GM12878 (cell line): ENCODE measurements at regions not wholly inside any gene's neighbourhood (a gene's known extent, or its start where the extent isn't known, plus 50 kb on each side); places are given as distances from the start of the nearest gene placed in this dataset.

Experiments used
- NFYA ChIP-seq: IDR thresholded peaks from 2 replicates; pipeline ENCODE4 v1.6.1; 2011; ENCODE audit warnings: low read depth, mild to moderate bottlenecking, low read length, improper control_type of control experiment, borderline replicate concordance
- PML ChIP-seq: IDR thresholded peaks from 2 replicates; pipeline ENCODE4 v1.6.1; 2012; ENCODE audit warnings: low read length, inconsistent platforms
- ZBED1 ChIP-seq: IDR thresholded peaks from 2 replicates; pipeline ENCODE4 v1.6.1; 2016; ENCODE audit warnings: borderline replicate concordance
- ZNF687 ChIP-seq: fragments of 450-650 bp; IDR thresholded peaks from 2 replicates; pipeline ENCODE4 v1.6.1; 2017; ENCODE audit warnings: mild to moderate bottlenecking, moderate library complexity
- TF ChIP-seq, protein P1 (sequence below): fragments of 450-650 bp; IDR thresholded peaks from 2 replicates; pipeline ENCODE4 v1.6.1; 2017; ENCODE audit warnings: mild to moderate bottlenecking, moderate library complexity

- no peak for TF ChIP-seq ZNF687
- no peak for TF ChIP-seq ZBED1
- no peak for TF ChIP-seq NFYA
- no peak for TF ChIP-seq PML
- TF ChIP-seq, protein P1, sequence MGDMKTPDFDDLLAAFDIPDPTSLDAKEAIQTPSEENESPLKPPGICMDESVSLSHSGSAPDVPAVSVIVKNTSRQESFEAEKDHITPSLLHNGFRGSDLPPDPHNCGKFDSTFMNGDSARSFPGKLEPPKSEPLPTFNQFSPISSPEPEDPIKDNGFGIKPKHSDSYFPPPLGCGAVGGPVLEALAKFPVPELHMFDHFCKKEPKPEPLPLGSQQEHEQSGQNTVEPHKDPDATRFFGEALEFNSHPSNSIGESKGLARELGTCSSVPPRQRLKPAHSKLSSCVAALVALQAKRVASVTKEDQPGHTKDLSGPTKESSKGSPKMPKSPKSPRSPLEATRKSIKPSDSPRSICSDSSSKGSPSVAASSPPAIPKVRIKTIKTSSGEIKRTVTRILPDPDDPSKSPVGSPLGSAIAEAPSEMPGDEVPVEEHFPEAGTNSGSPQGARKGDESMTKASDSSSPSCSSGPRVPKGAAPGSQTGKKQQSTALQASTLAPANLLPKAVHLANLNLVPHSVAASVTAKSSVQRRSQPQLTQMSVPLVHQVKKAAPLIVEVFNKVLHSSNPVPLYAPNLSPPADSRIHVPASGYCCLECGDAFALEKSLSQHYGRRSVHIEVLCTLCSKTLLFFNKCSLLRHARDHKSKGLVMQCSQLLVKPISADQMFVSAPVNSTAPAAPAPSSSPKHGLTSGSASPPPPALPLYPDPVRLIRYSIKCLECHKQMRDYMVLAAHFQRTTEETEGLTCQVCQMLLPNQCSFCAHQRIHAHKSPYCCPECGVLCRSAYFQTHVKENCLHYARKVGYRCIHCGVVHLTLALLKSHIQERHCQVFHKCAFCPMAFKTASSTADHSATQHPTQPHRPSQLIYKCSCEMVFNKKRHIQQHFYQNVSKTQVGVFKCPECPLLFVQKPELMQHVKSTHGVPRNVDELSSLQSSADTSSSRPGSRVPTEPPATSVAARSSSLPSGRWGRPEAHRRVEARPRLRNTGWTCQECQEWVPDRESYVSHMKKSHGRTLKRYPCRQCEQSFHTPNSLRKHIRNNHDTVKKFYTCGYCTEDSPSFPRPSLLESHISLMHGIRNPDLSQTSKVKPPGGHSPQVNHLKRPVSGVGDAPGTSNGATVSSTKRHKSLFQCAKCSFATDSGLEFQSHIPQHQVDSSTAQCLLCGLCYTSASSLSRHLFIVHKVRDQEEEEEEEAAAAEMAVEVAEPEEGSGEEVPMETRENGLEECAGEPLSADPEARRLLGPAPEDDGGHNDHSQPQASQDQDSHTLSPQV: no peak
Measured at GRCh38 chr4:122044501-122044900, 92.6 kb upstream of the TRPC3 start (continued).
